HG03354 (cell line): ENCODE measurements at regions not wholly inside any gene's neighbourhood (a gene's known extent, or its start where the extent isn't known, plus 50 kb on each side); places are given as distances from the start of the nearest gene placed in this dataset.

Experiments used
- ATAC-seq: cut with Tn5 transposase; IDR thresholded peaks from one replicate; pipeline ENCODE4 v1.9.1; 2021; ENCODE audit warnings: mild to moderate bottlenecking; ENCODE audit not compliant: unreplicated experiment, poor library complexity, severe bottlenecking

DNA sequence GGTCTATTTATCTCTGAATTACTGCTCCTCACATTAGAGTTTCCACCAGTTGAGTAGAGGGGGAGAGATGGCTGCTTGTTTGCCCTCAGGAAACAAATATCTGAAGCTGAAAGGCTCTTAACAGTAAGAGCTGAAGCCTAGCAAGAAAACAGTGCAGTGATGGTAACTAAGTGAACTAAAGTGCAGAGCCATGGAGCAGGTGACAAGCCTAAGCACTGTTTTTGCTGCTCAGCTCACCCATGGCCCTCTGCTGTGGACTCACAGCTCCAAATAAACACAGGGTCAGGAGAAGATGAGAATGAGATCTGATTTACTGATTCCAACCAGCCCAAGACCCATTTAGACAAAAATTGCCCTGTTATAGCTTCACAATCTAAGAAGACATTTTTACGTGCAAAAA is 118.4 kb downstream of the ETAA1 start:
- ATAC-seq: no peak

DNA sequence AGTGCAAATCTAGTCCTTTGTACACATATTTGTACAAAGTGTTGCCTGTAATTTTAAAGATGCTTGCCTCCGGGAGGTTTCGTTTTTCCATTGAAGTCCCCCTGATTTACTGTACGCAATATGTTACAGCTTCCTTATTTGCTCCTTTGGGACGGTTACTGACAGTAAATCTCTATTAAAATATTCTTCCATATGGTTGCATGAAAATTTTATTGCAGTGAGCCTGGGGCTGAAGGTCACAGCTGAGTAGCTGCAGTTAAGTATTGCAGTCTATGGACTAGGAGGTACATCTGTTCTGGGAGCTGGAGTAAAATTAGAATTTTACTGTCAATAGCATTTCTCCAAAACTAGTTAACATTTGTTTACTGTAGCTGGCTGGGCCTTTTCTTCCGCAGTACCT is 119.2 kb downstream of the ETAA1 start:
- ATAC-seq: no peak

- no peak for ATAC-seq
Measured at GRCh38 chr2:67516899-67517530, 119.9 kb downstream of the ETAA1 start.

- no peak for ATAC-seq
Measured at GRCh38 chr2:67522148-67522547, 125.0 kb downstream of the ETAA1 start.

DNA sequence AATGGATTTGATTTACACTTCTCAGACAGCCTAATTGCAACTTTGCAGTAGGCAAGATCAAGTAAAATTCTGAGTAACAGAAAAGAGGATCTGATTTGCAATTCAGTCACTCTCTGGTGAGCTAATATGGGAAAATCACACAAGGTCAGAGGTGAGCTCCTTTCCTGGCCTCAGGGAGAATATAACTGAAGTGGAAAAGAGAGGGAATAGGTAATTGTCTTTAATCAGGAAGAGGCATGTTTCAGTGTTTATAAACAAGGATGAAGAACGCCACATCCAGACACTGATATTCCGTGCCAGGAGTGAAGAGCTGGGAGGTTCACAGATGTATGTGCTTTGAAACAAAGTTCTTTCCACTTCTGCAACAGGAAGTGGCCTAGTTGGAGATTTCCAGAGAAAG is 127.1 kb downstream of the ETAA1 start:
- no peak for ATAC-seq

- ATAC-seq: no peak
Measured at GRCh38 chr2:67524777-67525176, 127.6 kb downstream of the ETAA1 start.

- ATAC-seq: no peak
Measured at GRCh38 chr2:67526283-67526682, 129.2 kb downstream of the ETAA1 start.

DNA sequence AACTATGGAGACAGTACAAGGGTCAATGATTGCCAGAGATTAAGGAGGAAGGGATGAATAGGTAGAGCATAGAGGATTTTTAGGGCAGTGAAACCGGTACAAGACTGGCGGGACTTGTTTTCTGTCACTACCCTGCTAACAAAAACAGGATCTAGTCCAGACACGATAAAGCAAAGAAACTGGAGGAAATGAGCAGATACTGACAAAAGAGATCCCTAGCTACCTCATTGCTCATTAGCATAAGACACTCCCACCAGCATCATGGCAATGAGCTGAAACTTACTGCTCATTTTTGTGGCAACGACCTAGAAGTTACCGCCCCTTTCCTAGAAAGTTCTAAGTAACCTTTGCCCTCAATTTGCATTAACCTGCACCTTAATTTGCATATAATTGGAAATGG is 131.2 kb downstream of the ETAA1 start:
- ATAC-seq: no peak

DNA sequence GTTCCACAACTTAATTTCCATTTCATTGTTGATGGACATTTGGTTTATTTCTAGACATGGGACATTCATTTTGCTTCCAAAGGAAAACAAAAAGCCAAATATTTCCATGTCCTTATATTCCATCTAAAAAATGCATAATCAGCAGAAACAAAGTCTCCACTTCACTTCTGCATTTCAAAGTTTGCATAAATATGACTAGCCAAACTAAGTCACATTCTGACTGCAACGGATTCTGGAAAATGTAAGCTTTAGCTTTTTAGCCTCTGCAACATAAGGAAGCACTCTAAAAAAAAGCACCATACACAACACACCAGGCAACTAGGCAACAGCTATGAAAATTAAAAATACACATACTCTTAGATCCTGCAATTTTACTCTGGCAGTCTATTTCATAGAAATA is 135.3 kb downstream of the ETAA1 start:
- ATAC-seq: no peak

- ATAC-seq: no peak
Measured at GRCh38 chr2:67534745-67535144, 137.6 kb downstream of the ETAA1 start.

DNA sequence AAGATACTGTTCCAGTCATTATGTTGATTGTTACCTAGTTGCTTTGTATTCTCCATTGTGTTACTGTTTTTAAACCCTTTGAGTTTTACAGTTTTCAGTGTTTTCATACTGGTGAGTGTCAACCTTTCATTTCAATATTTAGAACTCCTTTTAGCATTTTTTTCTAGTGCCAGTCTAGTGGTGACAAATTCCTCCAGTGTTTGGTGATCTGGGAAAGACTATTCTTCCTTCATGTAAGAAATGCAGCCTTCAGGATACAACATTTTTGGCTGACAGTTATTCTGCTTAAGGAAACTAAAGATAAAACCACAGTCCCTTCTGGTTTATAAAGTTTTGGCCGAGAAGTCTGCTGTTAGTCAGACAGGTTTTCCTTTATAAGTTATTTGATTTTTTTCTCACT is 143.8 kb downstream of the ETAA1 start:
- ATAC-seq: no peak

GRCh38 chr2:67544286-67544685 is 147.2 kb downstream of the ETAA1 start:
- no peak for ATAC-seq

- ATAC-seq: no peak
Measured at GRCh38 chr2:67548317-67549201, 151.4 kb downstream of the ETAA1 start.

DNA sequence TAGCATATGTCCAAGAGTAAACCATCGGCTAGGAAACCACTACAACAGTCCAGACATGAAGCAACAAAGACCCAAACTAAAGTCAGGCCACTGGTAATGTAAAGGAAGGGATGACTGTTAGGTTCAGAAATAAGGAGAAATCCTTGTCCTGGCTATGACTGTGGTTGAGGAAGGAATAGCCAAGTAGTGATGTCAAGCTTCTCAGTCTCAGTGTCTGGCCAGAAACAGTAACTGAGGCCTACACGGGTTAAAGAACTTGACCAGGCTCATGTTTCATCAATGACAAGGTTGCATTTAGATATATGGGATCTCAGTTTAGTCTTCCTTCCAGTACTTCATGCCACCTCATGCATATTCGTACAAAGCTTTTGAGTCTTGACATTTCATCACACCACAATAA is 162.0 kb downstream of the ETAA1 start:
- no peak for ATAC-seq

- ATAC-seq: no peak
Measured at GRCh38 chr2:67560771-67561456, 163.8 kb downstream of the ETAA1 start.

GRCh38 chr2:67561457-67561965 is 164.4 kb downstream of the ETAA1 start:
- ATAC-seq: no peak

DNA sequence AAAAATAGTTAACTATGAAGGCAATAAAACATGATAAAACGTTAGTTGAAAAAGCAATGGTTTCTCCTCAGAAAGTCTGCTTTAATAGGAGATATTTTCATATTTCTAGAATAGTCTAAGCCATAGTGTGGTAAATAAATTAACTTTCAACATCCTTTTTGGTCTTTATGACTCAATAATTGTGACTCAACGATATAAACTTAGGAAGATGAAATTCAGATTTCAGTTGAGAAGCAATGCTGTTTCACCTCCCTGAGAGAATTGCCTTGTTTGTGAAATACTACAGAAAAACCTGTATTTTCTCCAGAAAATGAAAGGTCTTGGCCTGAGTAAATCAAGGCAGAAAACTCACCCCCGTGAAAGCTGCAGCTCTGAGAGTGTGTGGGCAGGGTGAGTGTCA is 166.9 kb downstream of the ETAA1 start:
- no peak for ATAC-seq

DNA sequence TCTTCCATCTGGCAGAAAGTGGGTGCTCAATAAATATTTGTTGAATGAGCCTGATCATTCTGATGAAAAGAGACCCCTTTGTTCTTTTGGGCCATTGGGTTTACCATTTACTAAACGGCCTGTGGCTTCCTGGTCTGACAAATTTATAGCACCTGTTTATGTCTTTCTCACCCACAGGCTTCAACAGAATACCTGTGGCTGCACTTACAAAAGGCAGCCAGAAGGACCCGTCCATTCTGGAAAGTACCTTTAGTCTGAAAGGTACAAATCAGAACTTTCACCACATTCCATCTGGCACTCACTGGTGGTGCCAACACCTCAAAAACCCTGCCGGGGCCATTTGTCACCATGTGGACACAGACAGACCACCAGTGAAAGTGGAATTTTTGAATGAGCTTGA is 167.5 kb downstream of the ETAA1 start:
- ATAC-seq: no peak

GRCh38 chr2:67565262-67565661 is 168.1 kb downstream of the ETAA1 start:
- ATAC-seq: no peak

DNA sequence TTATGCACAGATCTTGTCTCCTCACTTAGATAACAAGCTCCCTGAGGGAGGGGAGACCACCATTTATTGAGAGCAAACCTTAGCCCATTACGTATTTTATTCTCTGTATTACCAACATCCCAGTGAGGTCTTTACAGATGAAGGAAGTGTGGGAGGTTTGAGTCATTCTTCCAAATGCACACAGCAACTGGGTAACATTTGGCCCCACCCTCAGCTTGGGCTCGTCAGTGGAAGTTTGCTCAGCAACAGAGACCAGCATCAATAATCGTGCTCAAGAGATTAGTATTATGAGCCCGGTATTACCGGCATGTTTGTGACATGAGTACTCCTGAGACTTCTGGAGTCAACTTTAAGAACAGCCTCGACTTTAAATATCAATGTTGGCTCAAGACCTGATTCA is 168.6 kb downstream of the ETAA1 start:
- ATAC-seq: no peak

- no peak for ATAC-seq
Measured at GRCh38 chr2:67566285-67566684, 169.2 kb downstream of the ETAA1 start.
